ENCODE measurements at regions not wholly inside any gene's neighbourhood (a gene's known extent, or its start where the extent isn't known, plus 50 kb on each side); places are given as distances from the start of the nearest gene placed in this dataset.

DNA sequence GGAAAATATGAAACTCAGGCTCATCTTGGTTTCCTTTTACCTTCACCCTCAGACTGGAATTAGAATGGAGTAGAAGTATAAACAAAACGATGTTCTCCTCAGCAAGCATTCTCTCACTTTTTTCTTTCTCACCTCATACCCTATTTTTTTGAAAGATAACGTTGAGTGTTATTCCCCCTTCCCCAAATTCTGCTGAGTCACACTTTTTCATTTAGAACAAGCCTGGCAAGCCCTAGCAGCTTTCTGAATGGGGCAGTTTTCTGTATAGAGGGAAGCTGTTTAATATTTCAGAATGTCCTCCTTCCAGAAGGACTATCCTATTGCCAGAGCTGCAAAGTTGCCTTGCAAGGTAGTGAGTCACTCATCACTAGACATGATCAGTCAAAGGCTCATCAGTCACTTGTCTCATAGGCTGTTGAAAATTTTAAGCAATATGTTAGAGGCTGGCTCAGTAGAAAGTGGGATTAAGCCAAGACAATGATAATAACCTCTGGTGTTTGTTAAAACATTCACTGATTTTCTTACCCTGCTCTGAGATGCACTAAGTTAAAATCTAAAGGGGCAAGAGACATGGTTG is 416.1 kb downstream of the RNF144A start:
- Histone ChIP-seq H3K79me2 (ENCODE audit: insufficient read depth, low read length) (no peaks in the 10 kb centered on the region), H3K18ac (ENCODE audit: insufficient read length, low read depth, low read length) (no peak overlapping the region), H3K79me1 (ENCODE audit: insufficient read depth, low read depth, low read length, poor library complexity, severe bottlenecking) (no peaks in the 10 kb centered on the region), H4K5ac (ENCODE audit: insufficient read length, low read depth, low read length) (no peak overlapping the region), H4K20me1 (ENCODE audit: control insufficient read depth, insufficient read depth, insufficient read length) (no peaks in the 10 kb centered on the region), H4K8ac (replicated peaks; ENCODE audit: insufficient read length, low read depth, low read length) (no peak overlapping the region), H3K9ac (ENCODE audit: extremely low read depth, insufficient read length, low read length) (no peak overlapping the region), H2BK12ac (ENCODE audit: insufficient read length, low read depth, low read length) (no peak overlapping the region), H3T11ph (ENCODE audit: low read length) (no peak overlapping the region), H2BK20ac (ENCODE audit: low read depth, low read length, poor library complexity, severe bottlenecking) (no peak overlapping the region), H2BK5ac (ENCODE audit: insufficient read length, low read length) (no peak overlapping the region), H3K56ac (ENCODE audit: insufficient read length, low read depth, low read length) (no peak overlapping the region), H2BK15ac (ENCODE audit: low read depth, low read length) (no peak overlapping the region), H3K4me2 (ENCODE audit: insufficient read depth, insufficient read length, low read length) (no peak overlapping the region), H3K9me3 (ENCODE audit: control insufficient read depth, low read depth, low read length) (no peaks in the 10 kb centered on the region), H2AK5ac (ENCODE audit: insufficient read length, low read length) (no peak overlapping the region), H2BK120ac (ENCODE audit: low read depth, low read length, poor library complexity, severe bottlenecking) (no peak overlapping the region), H3K27me3 (ENCODE audit: insufficient read depth, low read length) (no peaks in the 10 kb centered on the region), H3K23me2 (ENCODE audit: insufficient read length, low read depth, low read length, poor library complexity, severe bottlenecking) (no peaks in the 10 kb centered on the region), H3K27ac (ENCODE audit: insufficient read length, low read depth, low read length) (no peak overlapping the region), H4K91ac (ENCODE audit: insufficient read length, low read depth, low read length) (no peak overlapping the region), H3K4ac (ENCODE audit: low read depth, low read length) (no peak overlapping the region), H2AFZ (ENCODE audit: low read length) (no peak overlapping the region), H3K4me1 (ENCODE audit: insufficient read depth, low read length) (no peaks in the 10 kb centered on the region; the same call in 1 of the 2 replicates), H3K23ac (ENCODE audit: insufficient read length, low read depth, low read length) (no peak overlapping the region), H3K14ac (ENCODE audit: insufficient read depth, low read length) (no peak overlapping the region)
- WGBS (ENCODE audit: extremely low coverage, insufficient read length, low lambda C conversion rate) = no CpG with 5 or more reads among the region's 2 CpGs
- no peak for DNase-seq
- H3K4me1 Mint-ChIP-seq = peaks cover 16 to 21% of the 10 kb centered on the region in 2 experiments
- H3K36me3 Mint-ChIP-seq (ENCODE audit: insufficient read depth in 1 of 3, low read depth in 3 of 3) = peaks cover 0 to 4% (median 0%) of the 10 kb centered on the region in 3 experiments; a peak in 2 of 7 replicates
- H3K4me3 Mint-ChIP-seq = no peak overlapping the region
- no peak overlapping the region for H3K27ac Mint-ChIP-seq
- no peaks in the 10 kb centered on the region; the same call in 1 of the 2 replicates for H3K27me3 Mint-ChIP-seq (ENCODE audit: low read depth)
- peaks cover 0 to 7% of the 10 kb centered on the region in 2 experiments; a peak in 2 of 5 replicates for H3K9me3 Mint-ChIP-seq
- TF ChIP-seq, protein P1, sequence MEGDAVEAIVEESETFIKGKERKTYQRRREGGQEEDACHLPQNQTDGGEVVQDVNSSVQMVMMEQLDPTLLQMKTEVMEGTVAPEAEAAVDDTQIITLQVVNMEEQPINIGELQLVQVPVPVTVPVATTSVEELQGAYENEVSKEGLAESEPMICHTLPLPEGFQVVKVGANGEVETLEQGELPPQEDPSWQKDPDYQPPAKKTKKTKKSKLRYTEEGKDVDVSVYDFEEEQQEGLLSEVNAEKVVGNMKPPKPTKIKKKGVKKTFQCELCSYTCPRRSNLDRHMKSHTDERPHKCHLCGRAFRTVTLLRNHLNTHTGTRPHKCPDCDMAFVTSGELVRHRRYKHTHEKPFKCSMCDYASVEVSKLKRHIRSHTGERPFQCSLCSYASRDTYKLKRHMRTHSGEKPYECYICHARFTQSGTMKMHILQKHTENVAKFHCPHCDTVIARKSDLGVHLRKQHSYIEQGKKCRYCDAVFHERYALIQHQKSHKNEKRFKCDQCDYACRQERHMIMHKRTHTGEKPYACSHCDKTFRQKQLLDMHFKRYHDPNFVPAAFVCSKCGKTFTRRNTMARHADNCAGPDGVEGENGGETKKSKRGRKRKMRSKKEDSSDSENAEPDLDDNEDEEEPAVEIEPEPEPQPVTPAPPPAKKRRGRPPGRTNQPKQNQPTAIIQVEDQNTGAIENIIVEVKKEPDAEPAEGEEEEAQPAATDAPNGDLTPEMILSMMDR (conservative IDR thresholded peaks at IDR 0.05) = no peak

Measured in H9 (cell line).